ENCODE measurements at regions not wholly inside any gene's neighbourhood (a gene's known extent, or its start where the extent isn't known, plus 50 kb on each side); places are given as distances from the start of the nearest gene placed in this dataset.
"Not testable (repeated sequence)": the region's sequence is repeated elsewhere in the genome, so short reads cannot be mapped to it uniquely, and the experiment has no call there.

DNA sequence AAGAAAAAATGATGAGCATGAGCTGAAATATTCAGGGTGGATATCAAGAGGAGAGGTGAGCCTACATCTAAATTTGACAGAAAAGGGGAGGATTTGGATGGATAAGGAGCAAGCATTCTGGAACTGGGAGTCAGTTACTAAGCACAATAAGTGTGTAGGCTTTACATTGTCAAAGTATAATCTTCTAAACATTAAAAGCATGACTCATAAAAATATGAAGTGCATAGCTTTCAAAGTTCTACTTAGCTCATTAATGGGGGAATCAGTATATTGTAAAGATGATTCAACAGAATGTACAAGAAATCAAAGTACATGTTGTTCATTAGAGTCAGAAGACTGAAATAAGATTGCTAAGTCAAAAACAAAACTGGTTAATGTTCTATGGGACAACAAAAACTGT lies 248.0 kb upstream of the GAS1 start:
- no peak for DNase-seq (ENCODE audit: low read depth in 2 of 3, low spot score in 2 of 3)

DNA sequence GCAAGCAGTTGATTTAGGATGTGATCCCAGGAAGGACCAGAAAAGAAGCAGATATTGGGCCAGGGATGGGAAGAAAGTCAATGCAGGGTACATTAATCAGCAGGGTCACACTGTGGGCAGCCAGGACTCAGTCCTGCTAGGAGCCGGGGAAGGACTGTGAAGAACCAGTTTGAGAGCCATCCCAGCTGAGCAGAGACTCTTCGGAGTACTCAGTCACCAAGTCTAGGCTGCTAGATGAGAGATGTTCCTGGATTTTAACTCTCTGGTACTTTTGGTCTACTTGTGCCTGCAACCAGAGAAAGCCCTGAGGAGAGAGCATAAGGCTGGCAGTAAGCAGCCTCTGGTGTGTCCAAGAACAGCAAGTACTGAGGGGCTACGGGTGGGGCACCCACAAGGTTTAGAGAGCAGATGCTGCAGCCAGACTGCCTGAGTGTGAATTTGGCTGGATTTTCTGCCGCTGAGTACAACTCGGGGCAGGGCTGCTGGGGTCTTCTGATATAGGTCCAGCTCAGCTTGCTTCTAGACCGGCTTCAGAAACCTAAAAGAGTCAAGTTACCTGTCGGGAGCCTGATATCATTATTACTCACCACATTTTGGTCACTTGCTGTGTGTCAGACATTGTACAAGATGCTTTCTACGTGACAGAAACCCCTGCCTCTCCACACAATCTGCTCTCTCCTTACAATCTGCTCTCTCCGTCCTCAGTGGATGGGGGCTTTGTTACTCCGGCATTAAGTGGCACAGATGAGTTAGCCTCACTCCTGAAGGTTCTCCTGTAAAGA lies 250.2 kb upstream of the GAS1 start:
- DNase-seq (ENCODE audit: low read depth in 2 of 3, low spot score in 2 of 3), result no peak

DNA sequence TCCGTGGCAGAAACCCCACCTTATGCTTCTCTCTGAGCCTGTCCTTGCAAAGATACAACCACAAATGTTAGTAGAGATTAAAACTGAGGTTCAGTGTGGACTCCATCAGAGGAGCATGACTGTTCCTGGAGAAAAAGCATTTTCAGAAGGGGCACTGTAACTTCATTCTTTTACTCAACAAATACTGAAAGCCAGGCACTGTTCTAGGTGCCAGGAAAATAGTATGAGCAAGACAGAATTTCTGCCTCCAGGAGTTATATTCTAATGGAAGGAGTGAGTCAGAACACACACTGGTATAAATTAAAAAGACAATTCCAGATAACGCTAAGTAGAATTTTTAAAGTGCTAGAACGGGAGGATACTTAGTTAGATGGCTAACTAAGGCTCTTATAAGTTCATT lies 251.4 kb upstream of the GAS1 start:
- DNase-seq (ENCODE audit: low read depth in 2 of 3, low spot score in 2 of 3), result no peak

DNA sequence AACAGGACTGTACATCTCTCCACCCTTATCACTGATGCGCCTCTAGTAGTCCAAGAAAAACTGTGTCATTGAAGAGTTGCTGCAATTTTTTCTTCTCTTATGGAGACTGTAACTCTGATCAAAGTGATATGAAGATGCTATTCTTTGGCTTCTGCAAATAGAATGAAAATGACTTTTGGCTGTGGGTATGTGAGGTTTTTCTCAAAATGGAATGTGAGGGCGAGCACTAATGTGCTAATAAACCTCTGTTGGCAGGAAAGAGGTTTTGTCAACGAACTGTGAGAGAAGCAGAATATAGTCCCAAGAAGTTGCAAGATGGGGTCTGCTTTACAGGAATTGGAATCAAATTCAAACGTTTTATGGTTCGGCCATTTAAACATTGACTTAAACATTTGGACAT lies 252.0 kb upstream of the GAS1 start:
- no peak for DNase-seq (ENCODE audit: low read depth in 2 of 3, low spot score in 2 of 3)

DNA sequence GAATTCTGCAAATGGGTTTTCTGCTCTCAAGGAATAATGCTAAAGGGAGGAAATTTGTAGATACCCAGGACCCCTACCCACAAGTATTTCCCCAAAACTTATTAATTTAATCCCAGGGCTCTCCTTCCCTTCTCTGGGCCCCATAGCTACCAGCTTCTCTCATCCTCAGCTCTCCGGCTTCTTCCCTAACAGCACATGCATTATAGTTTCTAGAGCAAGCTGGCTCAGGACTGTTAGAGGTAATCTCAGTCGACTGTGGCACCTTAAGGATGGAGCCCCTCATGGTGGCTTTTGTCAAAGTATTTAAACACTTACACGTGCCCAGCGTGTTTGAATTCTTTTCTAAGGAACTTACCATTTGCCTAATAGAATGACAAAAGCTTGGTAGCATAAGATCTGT lies 252.5 kb upstream of the GAS1 start:
- DNase-seq (ENCODE audit: low read depth in 2 of 3, low spot score in 2 of 3), result no peak

DNA sequence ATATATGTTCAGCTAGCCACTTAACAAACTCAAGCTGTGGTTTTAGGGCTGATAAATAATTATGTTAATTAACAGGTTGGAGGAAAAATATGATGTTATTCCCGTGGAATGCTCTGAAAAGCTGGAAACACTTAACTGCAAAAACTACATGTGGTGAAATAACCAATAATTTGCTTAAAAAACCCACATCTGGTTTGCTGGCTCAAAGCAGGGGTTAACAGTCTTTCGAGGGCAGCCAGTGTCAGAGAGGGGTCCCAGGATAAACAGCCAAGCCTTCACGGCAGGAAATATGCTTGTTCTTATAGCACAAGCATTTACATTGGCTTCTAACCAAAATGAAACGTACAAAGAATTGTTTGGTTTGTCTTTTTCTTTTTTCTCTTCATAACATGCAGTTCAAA lies 254.0 kb upstream of the GAS1 start:
- DNase-seq (ENCODE audit: low read depth in 2 of 3, low spot score in 2 of 3), result no peak

DNA sequence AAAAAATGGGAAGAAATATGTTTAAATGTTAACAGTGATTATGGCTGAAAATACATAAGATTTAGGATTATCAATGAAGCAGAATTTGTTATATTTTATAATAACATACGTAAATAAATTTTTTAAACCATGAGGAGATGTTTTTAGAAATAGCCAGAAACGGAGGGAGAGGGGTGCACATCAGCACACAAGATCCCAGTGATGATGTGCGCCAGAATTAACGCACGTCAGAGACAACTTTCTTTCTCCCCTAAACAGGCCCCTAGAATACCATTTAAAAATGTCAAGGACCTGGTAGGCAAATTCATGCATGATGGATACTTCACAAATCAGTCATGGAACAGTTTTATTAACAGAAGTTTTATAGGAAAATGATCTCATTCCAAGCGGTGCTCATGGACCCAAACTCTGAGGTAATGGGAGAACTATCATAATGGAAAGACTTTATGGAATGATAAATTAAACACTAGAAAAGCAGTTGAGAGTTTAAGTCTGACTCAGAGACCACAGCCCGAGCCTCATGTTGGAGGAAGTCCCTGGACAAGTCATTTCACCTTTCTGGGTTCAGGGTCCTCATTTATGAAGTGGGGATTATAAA lies 258.9 kb upstream of the GAS1 start:
- DNase-seq (ENCODE audit: low read depth in 2 of 3, low spot score in 2 of 3), result no peak

DNA sequence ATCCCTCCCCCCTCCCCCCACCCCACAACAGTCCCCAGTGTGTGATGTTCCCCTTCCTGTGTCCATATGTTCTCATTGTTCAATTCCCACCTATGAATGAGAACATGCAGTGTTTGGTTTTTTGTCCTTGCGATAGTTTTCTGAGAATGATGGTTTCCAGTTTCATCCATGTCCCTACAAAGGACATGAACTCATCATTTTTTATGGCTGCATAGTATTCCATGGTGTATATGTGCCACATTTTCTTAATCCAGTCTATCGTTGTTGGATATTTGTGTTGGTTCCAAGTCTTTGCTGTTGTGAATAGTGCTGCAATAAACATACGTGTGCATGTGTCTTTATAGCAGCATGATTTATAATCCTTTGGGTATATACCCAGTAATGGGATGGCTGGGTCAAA lies 263.4 kb upstream of the GAS1 start:
- DNase-seq (ENCODE audit: low read depth in 2 of 3, low spot score in 2 of 3), result not testable (repeated sequence)

DNA sequence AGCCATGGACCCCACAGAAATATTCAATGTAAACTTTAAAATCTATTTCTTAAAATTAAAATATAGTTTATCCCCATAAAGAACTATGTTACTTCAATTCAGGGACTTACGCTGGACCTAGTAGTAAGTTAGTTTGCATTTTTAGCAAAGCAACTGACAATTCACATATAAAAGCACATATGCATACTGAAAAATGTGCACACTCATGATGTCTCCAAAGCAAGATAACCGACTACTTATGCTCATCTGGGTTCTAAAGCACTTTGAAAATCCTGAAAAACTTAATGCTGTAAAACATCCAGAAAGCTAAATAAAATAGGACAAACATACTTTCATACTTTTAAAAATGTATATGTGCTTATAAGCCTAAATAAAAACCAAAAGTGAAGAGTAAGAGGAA lies 264.4 kb upstream of the GAS1 start:
- DNase-seq (ENCODE audit: low read depth in 2 of 3, low spot score in 2 of 3), result no peak

DNA sequence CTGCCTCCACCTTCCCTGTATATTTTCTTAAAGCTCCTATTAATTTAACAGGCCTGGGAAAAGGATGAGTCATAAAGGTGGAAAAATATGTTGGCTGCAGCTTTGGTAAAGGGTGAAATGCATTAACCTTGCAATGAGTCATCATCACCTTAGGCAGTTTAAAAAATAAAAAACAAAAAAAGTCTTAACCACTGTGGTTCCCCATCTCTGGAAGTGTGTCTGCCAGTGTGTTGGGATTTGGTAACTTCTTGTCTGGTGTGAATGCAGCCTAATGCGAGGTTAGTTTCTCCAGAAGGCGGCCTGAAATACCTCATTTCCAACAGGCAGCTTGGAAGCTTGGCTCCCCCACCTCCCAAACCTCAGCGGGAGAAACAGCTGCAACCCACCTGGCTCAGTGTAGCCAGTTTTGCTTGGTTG lies 265.3 kb upstream of the GAS1 start:
- no peak for DNase-seq (ENCODE audit: low read depth in 2 of 3, low spot score in 2 of 3)

DNA sequence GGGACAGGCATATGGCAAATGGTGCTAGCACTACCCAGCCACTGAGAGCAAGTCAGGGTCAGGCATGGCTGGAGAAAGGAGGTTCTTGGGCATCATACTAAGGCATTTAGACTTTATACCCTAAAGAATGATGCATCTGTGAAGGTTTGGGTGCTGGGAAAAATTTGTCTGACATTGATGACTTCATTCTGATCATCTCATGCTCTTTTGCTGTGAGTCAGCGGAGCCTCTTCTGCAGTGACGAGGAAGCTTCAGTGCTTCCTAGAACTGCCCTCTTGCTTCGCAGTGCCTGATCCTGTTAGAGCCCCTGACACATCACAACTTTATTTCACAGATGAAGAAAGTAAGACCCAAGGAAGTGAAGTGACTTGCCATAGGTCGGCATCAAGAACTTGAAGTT lies 266.6 kb upstream of the GAS1 start:
- no peak for DNase-seq (ENCODE audit: low read depth in 2 of 3, low spot score in 2 of 3)

DNA sequence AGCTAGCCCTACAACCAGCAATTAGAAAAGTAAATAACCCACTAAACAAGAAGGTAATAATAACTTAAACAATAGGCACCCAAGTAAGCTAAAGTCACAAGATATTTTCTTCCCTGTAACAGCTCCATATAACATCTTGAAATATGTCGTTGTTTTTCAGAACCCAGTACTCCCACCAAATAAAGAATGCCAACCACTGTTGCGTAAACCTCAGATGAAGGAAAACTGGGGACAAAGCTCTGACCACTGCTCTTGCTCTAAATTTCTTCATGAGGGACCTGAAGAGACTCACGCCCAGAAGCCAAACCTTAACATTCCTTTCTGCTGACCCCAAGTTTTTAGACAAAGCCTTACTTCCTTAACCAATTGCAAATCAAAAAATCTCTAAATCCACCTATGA lies 267.7 kb upstream of the GAS1 start:
- no peak for DNase-seq (ENCODE audit: low read depth in 2 of 3, low spot score in 2 of 3)

DNA sequence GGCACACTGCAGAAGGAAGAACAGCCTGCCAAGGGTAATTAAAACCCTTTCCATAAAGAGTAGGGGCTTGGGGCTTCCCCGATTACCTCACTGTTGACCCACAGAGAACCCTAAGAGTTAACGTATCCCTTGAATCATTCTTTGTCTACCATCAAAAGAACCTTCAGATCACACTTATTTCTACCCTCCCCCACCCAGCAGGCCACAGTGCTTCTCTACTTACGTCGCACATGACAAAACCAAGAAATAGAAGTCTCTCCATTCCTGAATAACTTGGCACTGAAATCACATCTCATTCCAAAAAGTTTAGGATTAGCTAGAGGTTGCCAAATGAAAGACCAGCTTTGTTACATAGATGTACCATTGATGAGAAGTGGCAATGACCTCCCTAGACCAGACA lies 268.7 kb upstream of the GAS1 start:
- no peak for DNase-seq (ENCODE audit: low read depth in 2 of 3, low spot score in 2 of 3)

DNA sequence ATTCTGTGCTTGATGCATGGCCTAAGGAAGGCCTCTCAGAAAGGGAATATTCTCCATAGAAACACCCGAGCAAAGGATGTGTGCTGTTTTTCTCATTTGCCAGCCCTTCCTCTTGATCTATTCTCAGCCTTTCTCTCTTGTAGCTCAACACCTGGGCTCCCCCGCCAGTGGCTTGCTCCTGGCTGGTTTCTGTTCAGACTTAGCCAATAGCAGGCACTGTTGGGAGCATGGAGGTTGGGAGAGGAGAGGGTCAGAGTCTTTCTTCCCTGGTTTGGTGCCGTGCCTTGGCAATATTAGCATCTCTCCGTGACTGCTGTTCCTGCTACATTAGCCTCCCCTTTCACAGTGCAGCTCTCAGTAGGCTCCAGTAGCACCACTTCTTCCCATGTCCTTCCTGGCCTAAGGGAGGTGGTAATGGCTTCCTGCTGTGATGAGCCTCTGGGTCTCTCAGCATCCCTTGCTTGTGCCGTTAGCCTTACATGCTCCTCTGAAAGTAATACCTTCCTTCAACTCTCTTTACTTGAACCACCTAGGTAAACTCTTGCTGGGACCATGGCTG lies 269.7 kb upstream of the GAS1 start:
- DNase-seq (ENCODE audit: low read depth in 2 of 3, low spot score in 2 of 3), result no peak

DNA sequence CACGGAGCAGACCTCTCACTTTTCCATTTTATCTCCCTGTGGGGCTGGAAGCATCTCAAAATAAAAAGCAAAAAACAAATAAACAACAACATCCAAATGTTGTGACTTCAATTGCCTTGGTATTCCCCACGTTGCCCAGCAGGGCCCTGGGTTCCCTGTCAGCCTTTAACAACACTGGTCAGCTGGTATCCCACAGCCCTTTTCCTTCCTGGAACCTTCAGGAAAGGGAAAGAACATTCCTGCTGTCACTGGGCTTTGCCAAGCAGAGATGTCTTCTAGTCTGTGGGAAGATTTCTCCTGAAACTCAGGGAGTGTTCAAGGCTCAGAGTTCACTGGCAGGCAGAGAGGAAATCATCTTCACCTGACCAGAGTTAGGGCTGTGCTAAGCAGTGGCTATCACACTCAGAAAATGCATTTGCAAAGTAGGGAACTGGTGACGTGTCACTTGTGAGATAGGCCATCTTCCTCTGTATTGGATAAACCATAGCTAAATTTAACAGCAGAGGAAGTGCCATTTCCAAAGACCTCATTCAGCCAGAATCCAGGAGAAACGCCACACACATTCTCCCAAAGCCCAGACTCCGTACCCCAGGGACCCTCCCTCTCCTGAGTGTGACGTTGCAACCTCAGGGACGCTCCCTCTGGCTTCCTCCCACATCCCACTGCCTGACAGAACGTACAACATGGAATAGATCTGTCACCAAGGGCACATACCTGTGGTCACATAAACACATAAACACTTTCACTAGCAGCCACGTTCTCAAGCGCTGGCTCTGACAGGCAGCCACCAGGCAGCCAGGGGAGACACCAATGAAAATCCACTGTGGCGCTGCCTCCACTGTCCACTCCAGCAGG lies 274.0 kb upstream of the DAPK1 start:
- no peak for DNase-seq (ENCODE audit: low read depth in 2 of 3, low spot score in 2 of 3)

DNA sequence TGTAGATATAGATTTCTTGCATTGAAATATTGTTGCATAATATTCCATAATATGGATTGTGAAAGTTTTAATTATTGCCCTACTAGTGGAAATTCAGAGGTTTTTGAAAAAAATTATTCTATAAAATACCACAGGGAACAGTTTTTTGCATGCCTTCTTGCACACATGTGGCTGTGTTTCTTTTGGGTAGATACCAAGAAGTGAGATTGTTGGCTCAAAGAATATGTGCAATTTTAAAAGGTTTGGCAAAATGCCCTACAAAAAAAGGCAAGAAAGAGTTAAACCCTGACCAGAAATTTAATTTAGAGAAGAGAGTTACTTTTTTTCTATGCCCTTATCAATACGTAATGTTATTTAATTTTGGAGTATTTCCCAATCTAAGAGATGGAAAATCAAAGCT lies 270.8 kb upstream of the DAPK1 start:
- no peak for DNase-seq (ENCODE audit: low read depth in 2 of 3, low spot score in 2 of 3)

DNA sequence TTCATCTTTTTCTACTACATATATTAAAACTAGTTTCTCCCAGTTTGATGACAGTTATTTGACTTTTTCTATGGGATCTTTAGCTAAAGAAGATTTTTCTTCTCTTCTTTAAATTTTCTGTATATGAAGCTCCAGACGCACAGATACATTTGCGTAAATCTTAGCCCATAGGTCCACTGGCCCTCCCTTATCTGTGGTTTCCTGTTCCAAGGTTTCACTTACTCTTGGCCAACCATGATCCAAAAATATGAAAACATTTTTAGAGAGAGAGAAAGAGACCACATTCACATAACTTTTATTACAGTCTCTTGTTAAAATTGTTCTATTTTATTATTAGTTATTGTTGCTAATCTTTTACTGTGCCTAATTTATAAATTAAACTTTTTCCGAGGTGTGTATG lies 270.2 kb upstream of the DAPK1 start:
- no peak for DNase-seq (ENCODE audit: low read depth in 2 of 3, low spot score in 2 of 3)

DNA sequence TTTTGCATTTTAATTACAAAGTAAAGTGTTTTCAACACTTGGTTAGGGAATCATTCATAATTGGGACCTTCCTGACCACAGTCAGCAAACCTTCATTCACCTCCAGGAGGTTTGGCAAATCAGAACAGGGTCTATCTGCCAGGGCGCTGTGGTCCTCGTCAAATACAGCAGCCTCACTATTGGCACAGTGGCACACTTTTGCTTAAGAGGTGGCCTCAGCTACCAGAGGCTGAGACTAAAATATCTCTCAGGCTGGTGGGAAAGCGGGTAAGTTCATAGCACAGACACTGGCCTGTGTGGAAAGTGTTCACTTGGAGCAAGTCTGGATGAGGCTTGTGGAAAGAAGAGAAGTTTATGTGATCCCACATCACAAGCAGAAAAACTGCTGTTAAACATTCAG lies 268.6 kb upstream of the DAPK1 start:
- DNase-seq (ENCODE audit: low read depth in 2 of 3, low spot score in 2 of 3), result no peak

DNA sequence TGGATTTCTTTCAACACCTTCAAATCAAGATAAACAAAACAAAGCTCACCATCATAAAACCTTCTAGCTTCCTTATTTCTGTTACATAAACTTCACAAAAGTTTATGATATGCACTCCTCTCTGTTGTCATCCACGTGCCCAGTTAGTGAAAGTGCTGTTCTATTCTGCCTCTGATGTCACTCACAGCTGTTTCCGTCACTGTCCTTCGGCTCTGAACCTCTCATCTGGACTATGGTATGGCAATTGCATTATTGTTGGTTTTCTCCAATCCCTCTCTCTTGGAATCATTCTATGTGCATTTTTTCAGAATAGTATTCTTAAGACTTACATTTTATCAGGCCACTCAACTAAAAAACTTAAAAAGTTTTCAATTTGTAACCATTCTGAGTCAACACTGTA lies 264.2 kb upstream of the DAPK1 start:
- DNase-seq (ENCODE audit: low read depth in 2 of 3, low spot score in 2 of 3), result no peak

DNA sequence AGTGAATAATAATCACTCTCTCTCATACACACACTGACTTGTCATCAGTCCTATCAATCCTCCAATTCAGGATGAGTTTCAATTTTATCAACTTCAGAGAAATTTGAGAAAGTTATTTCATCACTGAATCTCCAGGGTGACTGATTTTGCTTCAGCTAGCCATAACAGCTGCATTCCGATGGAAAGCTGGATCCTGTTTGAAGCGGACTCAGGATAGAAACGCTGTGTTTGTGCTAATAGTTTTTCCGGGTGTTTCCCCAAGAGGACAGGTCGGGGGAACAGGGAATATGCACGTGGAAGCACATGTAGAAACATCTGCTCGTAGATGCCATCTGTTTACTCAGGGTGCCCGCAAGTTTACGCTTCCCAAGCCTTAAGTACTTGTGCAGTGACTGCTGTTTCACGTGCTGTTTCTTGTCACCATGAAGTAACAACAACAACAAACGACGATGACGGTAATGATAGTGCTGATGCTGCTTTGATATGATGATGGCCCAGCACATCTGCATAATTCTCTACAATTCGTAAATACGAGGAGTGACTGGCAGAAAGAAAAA lies 263.7 kb upstream of the DAPK1 start:
- no peak for DNase-seq (ENCODE audit: low read depth in 2 of 3, low spot score in 2 of 3)

DNA sequence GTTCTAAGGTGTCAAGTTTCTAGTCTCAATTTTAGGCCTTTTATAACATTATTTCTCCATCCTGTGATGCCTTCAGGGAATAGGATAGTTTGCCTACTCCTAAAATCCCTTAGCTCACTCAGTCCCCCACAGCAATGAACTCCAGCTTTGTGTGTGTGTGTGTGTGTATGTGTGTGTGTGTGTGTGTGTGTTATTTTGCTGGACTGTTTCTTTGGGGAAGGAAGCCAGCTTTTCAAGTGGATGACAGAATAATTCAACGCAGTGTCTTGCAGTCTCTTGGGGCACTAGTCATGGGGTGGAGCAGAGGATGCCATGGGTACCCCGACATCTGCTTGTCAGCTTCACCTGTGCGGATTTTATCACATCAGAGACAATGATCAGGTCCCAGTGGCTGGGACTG lies 262.8 kb upstream of the DAPK1 start:
- DNase-seq (ENCODE audit: low read depth in 2 of 3, low spot score in 2 of 3), result no peak

Data from hematopoietic multipotent progenitor cell (in vitro differentiated cells).